ENCODE measurements at regions not wholly inside any gene's neighbourhood (a gene's known extent, or its start where the extent isn't known, plus 50 kb on each side); places are given as distances from the start of the nearest gene placed in this dataset.
"Not testable (repeated sequence)": the region's sequence is repeated elsewhere in the genome, so short reads cannot be mapped to it uniquely, and the experiment has no call there.

- no peak for DNase-seq (ENCODE audit: low spot score)
- in situ Hi-C loops (cut with MboI; ENCODE audit: low pct_unique_long_range_greater_than_20kb, low sequenced_read_pairs, unreplicated experiment): no loop called here
- TF ChIP-seq CTCF (IDR thresholded peaks at IDR 0.05; ENCODE audit: extremely low read depth, insufficient read depth, missing control alignments): no peak
Measured at GRCh38 chr3:78258798-78259197, 1218.9 kb downstream of the ROBO2 start.

GRCh38 chr3:78260388-78260787, 1220.5 kb downstream of the ROBO2 start:
- in situ Hi-C loops (cut with MboI; ENCODE audit: low pct_unique_long_range_greater_than_20kb, low sequenced_read_pairs, unreplicated experiment): no loop called here
- TF ChIP-seq CTCF (IDR thresholded peaks at IDR 0.05; ENCODE audit: extremely low read depth, insufficient read depth, missing control alignments): no peak
- DNase-seq (ENCODE audit: low spot score): no peak

GRCh38 chr3:78266550-78266949, 1226.7 kb downstream of the ROBO2 start:
- in situ Hi-C loops (cut with MboI; ENCODE audit: low pct_unique_long_range_greater_than_20kb, low sequenced_read_pairs, unreplicated experiment): not testable (repeated sequence)

GRCh38 chr3:78267235-78267634, 1227.3 kb downstream of the ROBO2 start:
- no peak for TF ChIP-seq CTCF (IDR thresholded peaks at IDR 0.05; ENCODE audit: extremely low read depth, insufficient read depth, missing control alignments)
- in situ Hi-C loops (cut with MboI; ENCODE audit: low pct_unique_long_range_greater_than_20kb, low sequenced_read_pairs, unreplicated experiment): no loop called here
- no peak for DNase-seq (ENCODE audit: low spot score)

More at GRCh38 chr3:78266550-78266949, 1226.7 kb downstream of the ROBO2 start:
- not testable (repeated sequence) for DNase-seq (ENCODE audit: low spot score)

GRCh38 chr3:78268087-78268486, 1228.2 kb downstream of the ROBO2 start:
- DNase-seq (ENCODE audit: low spot score): no peak
- in situ Hi-C loops (cut with MboI; ENCODE audit: low pct_unique_long_range_greater_than_20kb, low sequenced_read_pairs, unreplicated experiment): no loop called here
- TF ChIP-seq CTCF (IDR thresholded peaks at IDR 0.05; ENCODE audit: extremely low read depth, insufficient read depth, missing control alignments): no peak

- in situ Hi-C loops (cut with MboI; ENCODE audit: low pct_unique_long_range_greater_than_20kb, low sequenced_read_pairs, unreplicated experiment): no loop called here
- no peak for DNase-seq (ENCODE audit: low spot score)
Measured at GRCh38 chr3:78268716-78269668, 1229.1 kb downstream of the ROBO2 start.

More at GRCh38 chr3:78268716-78269668, 1229.1 kb downstream of the ROBO2 start:
- TF ChIP-seq CTCF (IDR thresholded peaks at IDR 0.05; ENCODE audit: extremely low read depth, insufficient read depth, missing control alignments): no peak
